OCI-LY3 (cell line): ENCODE measurements at regions not wholly inside any gene's neighbourhood (a gene's known extent, or its start where the extent isn't known, plus 50 kb on each side); places are given as distances from the start of the nearest gene placed in this dataset.

Experiments used
- H2AFZ ChIP-seq: fragments of 200-600, 300-600 bp; shearing (Covaris generic); 2 replicates; pipeline ENCODE4 v1.6.0; 2014; ENCODE audit warnings: antibody characterized with exemption, low read depth, low read length
- H3K27ac ChIP-seq: fragments of 200-600, 300-600 bp; sonication (generic); 2 replicates; pipeline ENCODE4 v1.5.1; 2014; ENCODE audit warnings: mild to moderate bottlenecking, low read length, moderate library complexity, mixed read lengths
- H3K27me3 ChIP-seq: fragments of 200-600, 300-600 bp; sonication (generic); 2 replicates; pipeline ENCODE4 v1.6.1; 2014; ENCODE audit warnings: low read depth, low read length, mixed read lengths
- H3K36me3 ChIP-seq: fragments of 200-600, 300-600 bp; sonication (generic); replicated peaks from 2 replicates; pipeline ENCODE3; 2014; ENCODE audit warnings: low read depth, low read length, mixed read lengths
- H3K4me1 ChIP-seq: fragments of 300-600, 200-600 bp; sonication (generic); 2 replicates; pipeline ENCODE4 v1.6.1; 2014; ENCODE audit warnings: low read length, mixed read lengths
- H3K4me2 ChIP-seq: fragments of 200-600, 300-600 bp; sonication (generic); 2 replicates; pipeline ENCODE4 v1.6.1; 2014; ENCODE audit warnings: low read length, mixed read lengths
- H3K4me3 ChIP-seq: fragments of 300-600, 200-600 bp; sonication (generic); 2 replicates; pipeline ENCODE4 v1.5.1; 2014; ENCODE audit warnings: antibody characterized with exemption, mild to moderate bottlenecking, low read length, moderate library complexity
- H3K79me2 ChIP-seq: fragments of 300-600, 200-600 bp; shearing (Covaris generic); 2 replicates; pipeline ENCODE4 v1.6.1; 2014; ENCODE audit warnings: mild to moderate bottlenecking, low read length, mixed read lengths
- H3K9ac ChIP-seq: fragments of 300-600, 200-600 bp; shearing (Covaris generic); 2 replicates; pipeline ENCODE4 v1.6.0; 2014; ENCODE audit warnings: mild to moderate bottlenecking, low read length, moderate library complexity
- H3K9me3 ChIP-seq: fragments of 200-600, 300-600 bp; shearing (Covaris generic); 2 replicates; pipeline ENCODE4 v1.6.1; 2014; ENCODE audit warnings: low read length, mixed read lengths; ENCODE audit not compliant: insufficient read depth
- H4K20me1 ChIP-seq: fragments of 200-600, 300-600 bp; sonication (generic); 2 replicates; pipeline ENCODE4 v1.6.1; 2016; ENCODE audit warnings: low read length, mixed read lengths; ENCODE audit not compliant: insufficient read depth
- EZH2phosphoT487 ChIP-seq: fragments of 200-600 bp; shearing (Covaris generic); IDR thresholded peaks from 2 replicates; pipeline ENCODE4 v1.6.1; 2018; ENCODE audit warnings: antibody characterized with exemption, mixed run types, low read depth
- TF ChIP-seq, protein P1 (sequence below): fragments of 200-600, 300-600 bp; sonication (generic); IDR thresholded peaks from 2 replicates; pipeline ENCODE4 v1.5.1; 2014; ENCODE audit warnings: antibody characterized with exemption, low read length, low read depth

DNA sequence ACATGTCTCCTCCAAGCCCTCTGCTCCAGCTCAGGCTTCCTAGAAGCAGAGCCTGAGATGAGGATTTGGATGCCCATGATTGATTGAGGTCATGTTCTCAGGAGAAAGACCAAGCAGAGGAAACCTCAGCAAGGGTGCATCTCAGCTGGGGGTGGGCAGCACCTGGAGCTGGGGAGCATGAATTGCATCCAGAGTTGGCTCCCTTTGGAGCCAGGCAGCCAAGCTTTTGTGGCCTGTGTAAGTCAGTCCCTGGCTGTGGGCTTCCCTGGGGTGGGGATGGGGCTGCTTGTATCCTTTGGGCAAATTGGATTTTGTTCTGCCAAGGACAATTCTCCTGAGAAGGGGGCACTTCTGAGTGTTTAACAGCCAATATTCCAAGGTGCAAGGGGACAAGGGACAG lies 91.5 kb upstream of the WASF3 start:
- Histone ChIP-seq H3K4me2 (no peak overlapping the region), H4K20me1 (no peaks in the 10 kb centered on the region), H2AFZ (no peak overlapping the region), H3K79me2 (no peaks in the 10 kb centered on the region), H3K27ac (no peak overlapping the region), H3K4me1 (peaks cover 6% of the 10 kb centered on the region), H3K9ac (no peak overlapping the region), H3K4me3 (no peak overlapping the region), H3K36me3 (no peaks in the 10 kb centered on the region), H3K27me3 (peaks cover 10% of the 10 kb centered on the region; the same call in 1 of the 2 replicates), H3K9me3 (no peaks in the 10 kb centered on the region)
- TF ChIP-seq, protein P1, sequence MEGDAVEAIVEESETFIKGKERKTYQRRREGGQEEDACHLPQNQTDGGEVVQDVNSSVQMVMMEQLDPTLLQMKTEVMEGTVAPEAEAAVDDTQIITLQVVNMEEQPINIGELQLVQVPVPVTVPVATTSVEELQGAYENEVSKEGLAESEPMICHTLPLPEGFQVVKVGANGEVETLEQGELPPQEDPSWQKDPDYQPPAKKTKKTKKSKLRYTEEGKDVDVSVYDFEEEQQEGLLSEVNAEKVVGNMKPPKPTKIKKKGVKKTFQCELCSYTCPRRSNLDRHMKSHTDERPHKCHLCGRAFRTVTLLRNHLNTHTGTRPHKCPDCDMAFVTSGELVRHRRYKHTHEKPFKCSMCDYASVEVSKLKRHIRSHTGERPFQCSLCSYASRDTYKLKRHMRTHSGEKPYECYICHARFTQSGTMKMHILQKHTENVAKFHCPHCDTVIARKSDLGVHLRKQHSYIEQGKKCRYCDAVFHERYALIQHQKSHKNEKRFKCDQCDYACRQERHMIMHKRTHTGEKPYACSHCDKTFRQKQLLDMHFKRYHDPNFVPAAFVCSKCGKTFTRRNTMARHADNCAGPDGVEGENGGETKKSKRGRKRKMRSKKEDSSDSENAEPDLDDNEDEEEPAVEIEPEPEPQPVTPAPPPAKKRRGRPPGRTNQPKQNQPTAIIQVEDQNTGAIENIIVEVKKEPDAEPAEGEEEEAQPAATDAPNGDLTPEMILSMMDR, result no peak
- no peak for TF ChIP-seq EZH2phosphoT487

DNA sequence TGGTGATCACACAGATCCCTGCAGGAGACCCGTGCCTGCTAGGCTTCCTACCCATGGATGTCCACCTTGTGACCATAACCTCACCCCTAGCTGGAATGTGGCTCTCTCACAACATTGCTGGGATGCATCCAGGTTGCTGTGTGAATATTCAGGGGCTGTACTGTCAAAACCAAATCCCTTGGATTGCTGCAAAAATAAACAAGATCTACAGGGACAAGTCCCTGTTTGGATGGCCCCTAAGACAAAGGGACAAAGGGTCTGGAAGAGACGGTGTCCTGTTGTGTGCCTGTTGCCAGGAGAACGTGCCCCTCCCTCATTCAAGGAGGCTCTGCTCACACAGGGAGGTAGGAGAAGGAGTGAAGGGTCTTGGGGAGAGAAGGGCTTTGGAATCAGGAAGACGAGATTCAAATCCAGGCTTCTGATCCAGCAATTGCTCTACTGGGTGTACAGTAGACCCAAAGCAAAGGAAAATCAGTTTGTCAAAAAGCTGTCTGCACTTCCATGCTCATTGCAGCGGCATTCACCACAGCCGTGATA lies 89.2 kb upstream of the WASF3 start:
- H3K4me3 ChIP-seq, result no peak overlapping the region
- no peak overlapping the region for H3K4me2 ChIP-seq
- no peak overlapping the region for H3K27ac ChIP-seq
- no peak overlapping the region for H3K9ac ChIP-seq
- H3K4me1 ChIP-seq, result peaks cover 6% of the 10 kb centered on the region
- H3K27me3 ChIP-seq, result no peaks in the 10 kb centered on the region
- H2AFZ ChIP-seq, result no peak overlapping the region
- TF ChIP-seq, protein P1, result no peak
- TF ChIP-seq EZH2phosphoT487, result no peak
- no peaks in the 10 kb centered on the region for H3K79me2 ChIP-seq
- no peaks in the 10 kb centered on the region for H3K9me3 ChIP-seq
- H3K36me3 ChIP-seq, result no peaks in the 10 kb centered on the region
- H4K20me1 ChIP-seq, result no peaks in the 10 kb centered on the region

DNA sequence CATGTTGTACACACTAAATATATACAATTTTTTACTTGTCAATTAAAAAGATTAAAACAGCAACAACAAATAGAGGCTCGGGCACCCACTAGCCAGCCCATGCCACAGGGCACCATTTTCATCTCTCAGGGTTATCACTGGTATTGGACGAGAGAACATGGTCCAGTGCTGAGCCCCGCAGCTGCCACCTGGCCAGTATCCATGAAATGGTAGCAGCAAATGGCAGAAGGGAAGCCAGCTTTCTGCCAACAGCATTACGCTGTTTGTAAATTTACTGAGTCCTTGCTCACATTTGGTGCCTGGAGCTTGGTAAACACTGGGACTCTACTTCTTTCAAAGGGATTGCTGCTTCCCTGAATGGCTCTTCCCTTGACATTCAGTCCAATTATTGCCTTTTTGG lies 87.9 kb upstream of the WASF3 start:
- Histone ChIP-seq H3K4me3 (no peak overlapping the region), H4K20me1 (no peaks in the 10 kb centered on the region), H3K9me3 (no peaks in the 10 kb centered on the region), H3K27me3 (no peaks in the 10 kb centered on the region), H3K36me3 (no peaks in the 10 kb centered on the region), H3K79me2 (no peaks in the 10 kb centered on the region), H3K4me1 (no peaks in the 10 kb centered on the region), H3K9ac (no peak overlapping the region), H3K4me2 (no peak overlapping the region), H3K27ac (no peak overlapping the region), H2AFZ (no peak overlapping the region)
- no peak for TF ChIP-seq EZH2phosphoT487
- TF ChIP-seq, protein P1, result no peak

DNA sequence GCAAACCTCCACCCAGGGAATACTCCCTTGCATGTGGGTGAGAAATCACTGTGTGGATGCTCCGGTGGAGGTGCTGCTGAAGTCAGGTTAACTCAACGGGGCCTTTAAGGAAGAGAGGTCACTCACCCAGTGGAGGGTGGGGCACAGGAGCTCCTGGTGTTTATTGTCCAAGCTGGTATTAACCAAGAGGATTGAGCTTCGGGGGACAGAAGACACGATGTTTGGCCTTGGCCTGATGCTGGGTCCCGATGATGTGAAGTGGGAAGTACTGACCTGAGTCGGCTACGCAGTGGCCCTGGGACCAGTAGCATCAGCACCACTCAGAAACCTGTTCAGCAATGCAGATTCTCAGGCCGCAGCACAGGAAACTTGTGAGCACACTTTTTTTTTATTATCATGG lies 85.7 kb upstream of the WASF3 start:
- no peak overlapping the region for H2AFZ ChIP-seq
- no peak overlapping the region for H3K4me3 ChIP-seq
- no peaks in the 10 kb centered on the region for H3K4me1 ChIP-seq
- no peaks in the 10 kb centered on the region for H3K27me3 ChIP-seq
- H3K36me3 ChIP-seq, result no peaks in the 10 kb centered on the region
- H3K9ac ChIP-seq, result no peak overlapping the region
- no peaks in the 10 kb centered on the region for H3K9me3 ChIP-seq
- no peak overlapping the region for H3K27ac ChIP-seq
- no peak overlapping the region for H3K4me2 ChIP-seq
- H3K79me2 ChIP-seq, result no peaks in the 10 kb centered on the region
- no peaks in the 10 kb centered on the region for H4K20me1 ChIP-seq
- no peak for TF ChIP-seq EZH2phosphoT487
- TF ChIP-seq, protein P1, result no peak
